GM23248 (cell line): ENCODE measurements at regions not wholly inside any gene's neighbourhood (a gene's known extent, or its start where the extent isn't known, plus 50 kb on each side); places are given as distances from the start of the nearest gene placed in this dataset.

Experiments
- DNase-seq: peaks from one replicate; pipeline ENCODE4 v3.0.0-alpha.2; 2015
- H2AFZ ChIP-seq: fragments of 200-600 bp; sonication (generic); 2 replicates; pipeline ENCODE4 v1.6.1; 2016; ENCODE audit warnings: antibody characterized with exemption
- H3F3A ChIP-seq: fragments of 200-600 bp; sonication (generic); 2 replicates; pipeline ENCODE4 v1.6.1; 2016; ENCODE audit warnings: mild to moderate bottlenecking, antibody characterized with exemption, mixed run types; ENCODE audit not compliant: insufficient read depth
- H3K27ac ChIP-seq: fragments of 200-600 bp; sonication (generic); 2 replicates; pipeline ENCODE4 v1.5.1; 2016; ENCODE audit warnings: mild to moderate bottlenecking
- H3K27me3 ChIP-seq: fragments of 200-600 bp; sonication (generic); replicated peaks from 2 replicates; pipeline ENCODE4 v1.6.1; 2016; ENCODE audit warnings: mild to moderate bottlenecking; ENCODE audit not compliant: insufficient read depth
- H3K36me3 ChIP-seq: fragments of 200-600 bp; sonication (generic); 2 replicates; pipeline ENCODE4 v1.6.1; 2016; ENCODE audit warnings: low read depth, mild to moderate bottlenecking
- H3K4me1 ChIP-seq: fragments of 200-600 bp; sonication (generic); 2 replicates; pipeline ENCODE4 v1.6.1; 2016; ENCODE audit warnings: mild to moderate bottlenecking; ENCODE audit not compliant: insufficient read depth
- H3K4me2 ChIP-seq: fragments of 200-600 bp; sonication (generic); one replicate; pipeline ENCODE4 v1.6.1; 2016; ENCODE audit warnings: mild to moderate bottlenecking; ENCODE audit not compliant: unreplicated experiment
- H3K4me3 ChIP-seq: fragments of 200-600 bp; sonication (generic); 2 replicates; pipeline ENCODE4 v1.5.1; 2016; ENCODE audit warnings: mild to moderate bottlenecking
- H3K79me2 ChIP-seq: fragments of 200-600 bp; sonication (generic); 2 replicates; pipeline ENCODE4 v1.6.1; 2016; ENCODE audit warnings: mild to moderate bottlenecking; ENCODE audit not compliant: insufficient read depth
- H3K9ac ChIP-seq: fragments of 200-600 bp; sonication (generic); 2 replicates; pipeline ENCODE4 v1.6.1; 2016; ENCODE audit warnings: mild to moderate bottlenecking
- H3K9me2 ChIP-seq: fragments of 200-600 bp; sonication (generic); 2 replicates; pipeline ENCODE4 v1.6.1; 2016; ENCODE audit warnings: mixed run types, mild to moderate bottlenecking, moderate library complexity; ENCODE audit not compliant: insufficient read depth
- H3K9me3 ChIP-seq: fragments of 200-600 bp; sonication (generic); one replicate; pipeline ENCODE4 v1.6.1; 2017; ENCODE audit warnings: low read depth
- H4K20me1 ChIP-seq: fragments of 200-600 bp; sonication (generic); 2 replicates; pipeline ENCODE4 v1.6.0; 2016; ENCODE audit not compliant: insufficient read depth
- EZH2 ChIP-seq: fragments of 200-600 bp; sonication (generic); IDR thresholded peaks from 2 replicates; pipeline ENCODE4 v1.6.1; 2018; ENCODE audit warnings: antibody characterized with exemption, mild to moderate bottlenecking; ENCODE audit not compliant: insufficient read depth, poor library complexity, severe bottlenecking
- EZH2phosphoT487 ChIP-seq: fragments of 200-600 bp; sonication (generic); IDR thresholded peaks from 2 replicates; pipeline ENCODE4 v1.6.1; 2018; ENCODE audit warnings: antibody characterized with exemption, moderate library complexity, mild to moderate bottlenecking, low read depth; ENCODE audit not compliant: insufficient read depth
- WGBS, 2 experiments: methylation state at CpG; one replicate each; pipeline ENCODE4 v1.1.6; 2015 to 2017; ENCODE audit warnings: low lambda C conversion rate in 2 of 2, low coverage in 1 of 2; ENCODE audit errors: missing lambda C conversion rate in 2 of 2; 5-methylcytosine and 5-hydroxymethylcytosine counted together
- in situ Hi-C: fragments of 300-500 bp; cut with MboI; formaldehyde crosslinking; loops from 2 replicates; pipeline ENCODE4 v1.15.0; 2020

- no peak overlapping the region for H3K4me3 ChIP-seq
- no peak overlapping the region for H3K4me2 ChIP-seq
- in situ Hi-C loops: no loop called here
- H3K9me3 ChIP-seq: no peaks in the 10 kb centered on the region
- WGBS, 2 experiments: 6 to 21% methylated on average over 1 of the region's 1 CpG
- no peak overlapping the region for H3K9ac ChIP-seq
- no peaks in the 10 kb centered on the region for H3K36me3 ChIP-seq
- TF ChIP-seq EZH2phosphoT487 (no peak), EZH2 (no peak)
- H3F3A ChIP-seq: no peaks in the 10 kb centered on the region
- no peaks in the 10 kb centered on the region for H3K4me1 ChIP-seq
- no peak overlapping the region for H2AFZ ChIP-seq
- no peak for DNase-seq
- no peaks in the 10 kb centered on the region for H3K27me3 ChIP-seq
- no peak overlapping the region for H3K27ac ChIP-seq
- H3K9me2 ChIP-seq: no peaks in the 10 kb centered on the region
- no peaks in the 10 kb centered on the region for H3K79me2 ChIP-seq
- H4K20me1 ChIP-seq: no peaks in the 10 kb centered on the region
Measured at GRCh38 chr14:70269582-70269981, 80.8 kb upstream of the SLC8A3 start.

- WGBS, 2 experiments: 0% methylated on average over 2 of the region's 2 CpGs
Measured at GRCh38 chr14:70268760-70269159, 80.0 kb upstream of the SLC8A3 start.

GRCh38 chr14:70266157-70266556, 77.4 kb upstream of the SLC8A3 start:
- Histone ChIP-seq H3K9ac (no peak overlapping the region), H3K4me1 (no peaks in the 10 kb centered on the region), H3K27ac (no peak overlapping the region), H3K4me3 (no peak overlapping the region), H3K27me3 (no peaks in the 10 kb centered on the region), H3K36me3 (no peaks in the 10 kb centered on the region), H2AFZ (no peak overlapping the region), H3F3A (no peaks in the 10 kb centered on the region), H3K79me2 (no peaks in the 10 kb centered on the region), H3K9me3 (no peaks in the 10 kb centered on the region), H3K4me2 (no peak overlapping the region), H3K9me2 (no peaks in the 10 kb centered on the region), H4K20me1 (no peaks in the 10 kb centered on the region)
- WGBS, 2 experiments: 37 to 41% methylated on average over 2 of the region's 2 CpGs
- TF ChIP-seq EZH2 (no peak), EZH2phosphoT487 (no peak)
- no peak for DNase-seq
- in situ Hi-C loops: no loop called here

More at GRCh38 chr14:70268760-70269159, 80.0 kb upstream of the SLC8A3 start:
- H3K9me3 ChIP-seq: no peaks in the 10 kb centered on the region
- no peak overlapping the region for H3K27ac ChIP-seq
- no peak overlapping the region for H3K9ac ChIP-seq
- in situ Hi-C loops: no loop called here
- H2AFZ ChIP-seq: no peak overlapping the region
- no peaks in the 10 kb centered on the region for H3K27me3 ChIP-seq
- H3K4me1 ChIP-seq: no peaks in the 10 kb centered on the region
- DNase-seq: no peak
- H4K20me1 ChIP-seq: no peaks in the 10 kb centered on the region
- no peak overlapping the region for H3K4me3 ChIP-seq
- no peaks in the 10 kb centered on the region for H3K36me3 ChIP-seq
- H3F3A ChIP-seq: no peaks in the 10 kb centered on the region
- no peaks in the 10 kb centered on the region for H3K79me2 ChIP-seq
- H3K9me2 ChIP-seq: no peaks in the 10 kb centered on the region
- no peak for TF ChIP-seq EZH2phosphoT487
- no peak for TF ChIP-seq EZH2
- no peak overlapping the region for H3K4me2 ChIP-seq

GRCh38 chr14:70265422-70265821, 76.7 kb upstream of the SLC8A3 start:
- H3K4me2 ChIP-seq: no peak overlapping the region
- H3K4me3 ChIP-seq: no peak overlapping the region
- H3K9ac ChIP-seq: no peak overlapping the region
- no peaks in the 10 kb centered on the region for H3K27me3 ChIP-seq
- in situ Hi-C loops: no loop called here
- H3K36me3 ChIP-seq: no peaks in the 10 kb centered on the region
- H4K20me1 ChIP-seq: no peaks in the 10 kb centered on the region
- H3K9me3 ChIP-seq: no peaks in the 10 kb centered on the region
- no peaks in the 10 kb centered on the region for H3K9me2 ChIP-seq
- H2AFZ ChIP-seq: no peak overlapping the region
- no peaks in the 10 kb centered on the region for H3K79me2 ChIP-seq
- no peak for TF ChIP-seq EZH2
- no peak for TF ChIP-seq EZH2phosphoT487
- no peaks in the 10 kb centered on the region for H3F3A ChIP-seq
- no peak overlapping the region for H3K27ac ChIP-seq
- 38 to 39% methylated on average over 2 of the region's 2 CpGs for WGBS, 2 experiments
- H3K4me1 ChIP-seq: no peaks in the 10 kb centered on the region
- no peak for DNase-seq

GRCh38 chr14:70259420-70259819, 70.7 kb upstream of the SLC8A3 start:
- Histone ChIP-seq H3K9ac (no peak overlapping the region), H3K4me1 (no peaks in the 10 kb centered on the region), H3K4me3 (no peak overlapping the region), H3K9me3 (no peaks in the 10 kb centered on the region), H3K27me3 (peaks cover 18% of the 10 kb centered on the region), H3K79me2 (no peaks in the 10 kb centered on the region), H3K27ac (no peak overlapping the region), H3K9me2 (no peaks in the 10 kb centered on the region), H4K20me1 (no peaks in the 10 kb centered on the region), H2AFZ (no peak overlapping the region), H3K36me3 (no peaks in the 10 kb centered on the region), H3F3A (no peaks in the 10 kb centered on the region), H3K4me2 (no peak overlapping the region)
- no peak for DNase-seq
- TF ChIP-seq EZH2phosphoT487 (no peak), EZH2 (no peak)
- WGBS, 2 experiments: 37 to 40% methylated on average over 1 of the region's 1 CpG
- in situ Hi-C loops: no loop called here
